Effector memory CD8-positive, alpha-beta T cell (primary cell): ENCODE measurements at regions not wholly inside any gene's neighbourhood (a gene's known extent, or its start where the extent isn't known, plus 50 kb on each side); places are given as distances from the start of the nearest gene placed in this dataset.

Experiments
- ATAC-seq: fragments of 150-1000 bp; cut with Tn5 transposase; replicated peaks from 2 replicates; pipeline ENCODE4 v1.10.0; 2021; ENCODE audit warnings: mild to moderate bottlenecking, moderate library complexity
- DNase-seq, 3 experiments: peaks; one replicate each; pipeline ENCODE4 v3.0.0; 2021
- H3K27ac Mint-ChIP-seq, 2 donors: one replicate each; pipeline ENCODE4 v1.8.0; 2022; ENCODE audit warnings: mild to moderate bottlenecking in 2 of 2, mixed read lengths in 2 of 2, moderate library complexity in 2 of 2
- H3K27me3 Mint-ChIP-seq, 2 donors: one replicate each; pipeline ENCODE4 v1.8.0; 2022; ENCODE audit warnings: mixed read lengths in 2 of 2
- H3K36me3 Mint-ChIP-seq: one replicate; pipeline ENCODE4 v1.8.0; 2022; ENCODE audit warnings: mild to moderate bottlenecking, moderate library complexity, mixed read lengths; ENCODE audit not compliant: insufficient read depth
- H3K4me1 Mint-ChIP-seq, 2 donors: one replicate each; pipeline ENCODE4 v1.8.0; 2022; ENCODE audit warnings: low read depth in 2 of 2, mixed read lengths in 2 of 2
- H3K4me3 Mint-ChIP-seq, 2 donors: one replicate each; pipeline ENCODE4 v1.8.0; 2022; ENCODE audit warnings: mild to moderate bottlenecking in 2 of 2, mixed read lengths in 2 of 2, moderate library complexity in 2 of 2
- H3K9me3 Mint-ChIP-seq, 2 donors: one replicate each; pipeline ENCODE4 v1.8.0; 2022; ENCODE audit warnings: mixed read lengths in 2 of 2

GRCh38 chr17:72427761-72428109, 306.9 kb downstream of the SOX9 start:
- H3K4me1 Mint-ChIP-seq: no peaks in the 10 kb centered on the region
- DNase-seq: no peak
- ATAC-seq: no peak
- no peaks in the 10 kb centered on the region for H3K9me3 Mint-ChIP-seq
- H3K27ac Mint-ChIP-seq: no peak overlapping the region
- H3K36me3 Mint-ChIP-seq: peaks cover 2% of the 10 kb centered on the region
- H3K4me3 Mint-ChIP-seq: no peak overlapping the region
- H3K27me3 Mint-ChIP-seq: peaks cover 0 to 28% of the 10 kb centered on the region in 2 donors

- Mint-ChIP-seq H3K27ac (no peak overlapping the region), H3K9me3 (no peaks in the 10 kb centered on the region), H3K4me1 (no peaks in the 10 kb centered on the region), H3K4me3 (no peak overlapping the region), H3K27me3 (peaks cover 0 to 28% of the 10 kb centered on the region in 2 donors), H3K36me3 (peaks cover 2% of the 10 kb centered on the region)
- no peak for ATAC-seq
- no peak for DNase-seq
Observed at GRCh38 chr17:72429066-72429638, 308.3 kb downstream of the SOX9 start.

- Mint-ChIP-seq H3K9me3 (no peaks in the 10 kb centered on the region), H3K27me3 (peaks cover 0 to 24% of the 10 kb centered on the region in 2 donors), H3K27ac (no peak overlapping the region), H3K4me1 (no peaks in the 10 kb centered on the region), H3K36me3 (peaks cover 2% of the 10 kb centered on the region), H3K4me3 (no peak overlapping the region)
- DNase-seq: no peak
- no peak for ATAC-seq
Observed at GRCh38 chr17:72430611-72431432, 310.0 kb downstream of the SOX9 start.

GRCh38 chr17:72432143-72432621, 311.4 kb downstream of the SOX9 start:
- Mint-ChIP-seq H3K27ac (no peak overlapping the region), H3K4me3 (no peak overlapping the region), H3K4me1 (no peaks in the 10 kb centered on the region), H3K36me3 (peaks cover 2% of the 10 kb centered on the region), H3K27me3 (peaks cover 0 to 24% of the 10 kb centered on the region in 2 donors), H3K9me3 (no peaks in the 10 kb centered on the region)
- no peak for ATAC-seq
- no peak for DNase-seq

- Mint-ChIP-seq H3K4me3 (no peak overlapping the region), H3K4me1 (no peaks in the 10 kb centered on the region), H3K9me3 (no peaks in the 10 kb centered on the region), H3K27ac (no peak overlapping the region), H3K36me3 (peaks cover 2% of the 10 kb centered on the region), H3K27me3 (peaks cover 0 to 24% of the 10 kb centered on the region in 2 donors)
- no peak for DNase-seq
- no peak for ATAC-seq
Observed at GRCh38 chr17:72432881-72433280, 312.1 kb downstream of the SOX9 start.

GRCh38 chr17:72433797-72434196, 313.0 kb downstream of the SOX9 start:
- Mint-ChIP-seq H3K36me3 (peaks cover 2% of the 10 kb centered on the region), H3K27ac (no peak overlapping the region), H3K4me1 (no peaks in the 10 kb centered on the region), H3K27me3 (peaks cover 0 to 24% of the 10 kb centered on the region in 2 donors), H3K9me3 (no peaks in the 10 kb centered on the region), H3K4me3 (no peak overlapping the region)
- no peak for DNase-seq
- ATAC-seq: no peak

- no peaks in the 10 kb centered on the region for H3K4me1 Mint-ChIP-seq
- ATAC-seq: no peak
- peaks cover 0 to under 1% of the 10 kb centered on the region in 2 donors for H3K9me3 Mint-ChIP-seq
- no peak overlapping the region for H3K27ac Mint-ChIP-seq
- H3K36me3 Mint-ChIP-seq: no peaks in the 10 kb centered on the region
- no peak for DNase-seq
- no peak overlapping the region for H3K4me3 Mint-ChIP-seq
- H3K27me3 Mint-ChIP-seq: peaks cover 0 to 26% of the 10 kb centered on the region in 2 donors
Observed at GRCh38 chr17:72434581-72434980, 313.8 kb downstream of the SOX9 start.

- H3K36me3 Mint-ChIP-seq: no peaks in the 10 kb centered on the region
- peaks cover 0 to 32% of the 10 kb centered on the region in 2 donors for H3K27me3 Mint-ChIP-seq
- no peaks in the 10 kb centered on the region for H3K4me1 Mint-ChIP-seq
- DNase-seq: no peak
- H3K9me3 Mint-ChIP-seq: peaks cover 0 to 6% of the 10 kb centered on the region in 2 donors
- no peak for ATAC-seq
- H3K4me3 Mint-ChIP-seq: no peak overlapping the region
- no peak overlapping the region for H3K27ac Mint-ChIP-seq
Observed at GRCh38 chr17:72434991-72435618, 314.3 kb downstream of the SOX9 start.

GRCh38 chr17:72438783-72439182, 318.0 kb downstream of the SOX9 start:
- Mint-ChIP-seq H3K4me3 (no peak overlapping the region), H3K4me1 (no peaks in the 10 kb centered on the region), H3K36me3 (peaks cover 6% of the 10 kb centered on the region), H3K27me3 (peaks cover 5 to 17% of the 10 kb centered on the region in 2 donors), H3K27ac (no peak overlapping the region), H3K9me3 (peaks cover 0 to 11% of the 10 kb centered on the region in 2 donors)
- ATAC-seq (no peak), DNase-seq (no peak)

GRCh38 chr17:72439893-72440502, 319.2 kb downstream of the SOX9 start:
- H3K9me3 Mint-ChIP-seq: peaks cover 0 to 11% of the 10 kb centered on the region in 2 donors
- no peaks in the 10 kb centered on the region for H3K4me1 Mint-ChIP-seq
- peaks cover 5 to 17% of the 10 kb centered on the region in 2 donors for H3K27me3 Mint-ChIP-seq
- ATAC-seq (no peak), DNase-seq (no peak)
- H3K36me3 Mint-ChIP-seq: peaks cover 6% of the 10 kb centered on the region
- no peak overlapping the region for H3K4me3 Mint-ChIP-seq
- no peak overlapping the region for H3K27ac Mint-ChIP-seq

GRCh38 chr17:72440961-72441360, 320.1 kb downstream of the SOX9 start:
- no peak overlapping the region for H3K27ac Mint-ChIP-seq
- no peak for DNase-seq
- H3K9me3 Mint-ChIP-seq: peaks cover 0 to 11% of the 10 kb centered on the region in 2 donors
- no peak for ATAC-seq
- H3K4me3 Mint-ChIP-seq: no peak overlapping the region
- peaks cover 5 to 10% of the 10 kb centered on the region in 2 donors for H3K27me3 Mint-ChIP-seq
- H3K36me3 Mint-ChIP-seq: peaks cover 6% of the 10 kb centered on the region
- no peaks in the 10 kb centered on the region for H3K4me1 Mint-ChIP-seq

- ATAC-seq: no peak
- Mint-ChIP-seq H3K4me3 (no peak overlapping the region), H3K27me3 (peaks cover 5 to 10% of the 10 kb centered on the region in 2 donors), H3K9me3 (peaks cover 0 to 16% of the 10 kb centered on the region in 2 donors), H3K27ac (no peak overlapping the region), H3K36me3 (peaks cover 6% of the 10 kb centered on the region), H3K4me1 (no peaks in the 10 kb centered on the region)
- DNase-seq: no peak
Observed at GRCh38 chr17:72441909-72442308, 321.1 kb downstream of the SOX9 start.

- DNase-seq (no peak), ATAC-seq (no peak)
- Mint-ChIP-seq H3K36me3 (peaks cover 6% of the 10 kb centered on the region), H3K27ac (no peak overlapping the region), H3K4me3 (no peak overlapping the region), H3K9me3 (peaks cover 0 to 16% of the 10 kb centered on the region in 2 donors), H3K27me3 (peaks cover 5 to 8% of the 10 kb centered on the region in 2 donors), H3K4me1 (no peaks in the 10 kb centered on the region)
Observed at GRCh38 chr17:72444517-72445054, 323.8 kb downstream of the SOX9 start.
